Naive thymus-derived CD8-positive, alpha-beta T cell (primary cell): ENCODE measurements at regions not wholly inside any gene's neighbourhood (a gene's known extent, or its start where the extent isn't known, plus 50 kb on each side); places are given as distances from the start of the nearest gene placed in this dataset.
"Not testable (repeated sequence)": the region's sequence is repeated elsewhere in the genome, so short reads cannot be mapped to it uniquely, and the experiment has no call there.

ENCODE experiments used
- ATAC-seq, 2 donors: fragments of 150-1000 bp; cut with Tn5 transposase in 1 of 2; sonication (Bioruptor Pico), chemical (Tn5 transposase) in 1 of 2; 1 replicate in 1 of 2; 2 replicates in 1 of 2; pipeline ENCODE4 v1.10.0; 2021; ENCODE audit warnings: mild to moderate bottlenecking in 2 of 2, moderate library complexity in 2 of 2
- POLR2A ChIA-PET: fragments of 350-600 bp; sonication (Branson Sonifier 250); formaldehyde crosslinking; loops from one replicate; lab custom pipeline; 2021; ENCODE audit warnings: antibody characterized with exemption; lab: Charles Lee
- DNase-seq, 10 donors: peaks; one replicate each; pipeline versions ENCODE4 v3.0.0 to v3.0.0-alpha.2; 2020 to 2022
- H3K27ac Mint-ChIP-seq, 10 donors: one replicate each; pipeline ENCODE4 v1.8.0; 2020 to 2022; ENCODE audit warnings: mild to moderate bottlenecking in 10 of 10, mixed read lengths in 10 of 10, moderate library complexity in 4 of 10, inconsistent platforms in 1 of 10
- H3K27me3 Mint-ChIP-seq, 5 donors: one replicate each; pipeline ENCODE4 v1.8.0; 2021 to 2022; ENCODE audit warnings: mixed read lengths in 5 of 5
- H3K36me3 Mint-ChIP-seq, 3 donors: one replicate each; pipeline ENCODE4 v1.8.0; 2020 to 2022; ENCODE audit warnings: mixed read lengths in 3 of 3, mild to moderate bottlenecking in 2 of 3, inconsistent platforms in 1 of 3
- H3K4me1 Mint-ChIP-seq, 4 donors: one replicate each; pipeline ENCODE4 v1.8.0; 2021 to 2022; ENCODE audit warnings: mixed read lengths in 4 of 4
- H3K4me3 Mint-ChIP-seq, 10 donors: one replicate each; pipeline ENCODE4 v1.8.0; 2020 to 2022; ENCODE audit warnings: mild to moderate bottlenecking in 10 of 10, mixed read lengths in 10 of 10, moderate library complexity in 6 of 10, inconsistent platforms in 1 of 10
- H3K9me3 Mint-ChIP-seq, 9 donors: one replicate each; pipeline ENCODE4 v1.8.0; 2020 to 2022; ENCODE audit warnings: mixed read lengths in 9 of 9, mild to moderate bottlenecking in 3 of 9, inconsistent platforms in 1 of 9, moderate library complexity in 1 of 9

GRCh38 chr2:216987252-216987821, 127.5 kb upstream of the TNP1 start:
- DNase-seq (no peak), ATAC-seq (no peak)
- Mint-ChIP-seq H3K27me3 (peaks cover 8 to 27% (median 11%) of the 10 kb centered on the region in 5 donors), H3K4me1 (no peaks in the 10 kb centered on the region), H3K9me3 (no peaks in the 10 kb centered on the region), H3K36me3 (peaks cover 0 to 3% (median 0%) of the 10 kb centered on the region in 3 donors), H3K4me3 (no peak overlapping the region), H3K27ac (no peak overlapping the region)
- POLR2A ChIA-PET, result no interaction called here

GRCh38 chr2:216985658-216986141, 125.8 kb upstream of the TNP1 start:
- POLR2A ChIA-PET, result no interaction called here
- H3K27me3 Mint-ChIP-seq, result peaks cover 6 to 30% (median 17%) of the 10 kb centered on the region in 5 donors
- no peak overlapping the region for H3K4me3 Mint-ChIP-seq
- peaks cover 0 to 5% (median 0%) of the 10 kb centered on the region in 9 donors for H3K9me3 Mint-ChIP-seq
- DNase-seq (no peak), ATAC-seq (no peak)
- no peaks in the 10 kb centered on the region for H3K4me1 Mint-ChIP-seq
- no peak overlapping the region for H3K27ac Mint-ChIP-seq
- peaks cover 0 to 3% (median 0%) of the 10 kb centered on the region in 3 donors for H3K36me3 Mint-ChIP-seq

GRCh38 chr2:216984937-216985336, 125.1 kb upstream of the TNP1 start:
- H3K4me3 Mint-ChIP-seq, result no peak overlapping the region
- POLR2A ChIA-PET, result no interaction called here
- H3K36me3 Mint-ChIP-seq, result peaks cover 0 to 4% (median 0%) of the 10 kb centered on the region in 3 donors
- peaks cover 0 to 12% (median under 1%) of the 10 kb centered on the region in 9 donors for H3K9me3 Mint-ChIP-seq
- H3K4me1 Mint-ChIP-seq, result no peaks in the 10 kb centered on the region
- ATAC-seq, result no peak
- no peak for DNase-seq
- peaks cover 6 to 36% (median 17%) of the 10 kb centered on the region in 5 donors for H3K27me3 Mint-ChIP-seq
- H3K27ac Mint-ChIP-seq, result no peak overlapping the region

GRCh38 chr2:216981951-216982350, 122.1 kb upstream of the TNP1 start:
- H3K27ac Mint-ChIP-seq, H3K36me3 Mint-ChIP-seq, H3K4me1 Mint-ChIP-seq, H3K4me3 Mint-ChIP-seq, ATAC-seq, DNase-seq, POLR2A ChIA-PET: not testable (repeated sequence)
- H3K27me3 Mint-ChIP-seq, result peaks cover 7 to 46% (median 15%) of the 10 kb centered on the region in 5 donors
- peaks cover 0 to 21% (median 4%) of the 10 kb centered on the region in 9 donors for H3K9me3 Mint-ChIP-seq

- DNase-seq, H3K4me1 Mint-ChIP-seq, H3K27ac Mint-ChIP-seq, ATAC-seq, POLR2A ChIA-PET, H3K36me3 Mint-ChIP-seq, H3K4me3 Mint-ChIP-seq: not testable (repeated sequence)
- peaks cover 4 to 46% (median 15%) of the 10 kb centered on the region in 5 donors for H3K27me3 Mint-ChIP-seq
- peaks cover 0 to 21% (median 4%) of the 10 kb centered on the region in 9 donors for H3K9me3 Mint-ChIP-seq
Measured at GRCh38 chr2:216980510-216980909, 120.6 kb upstream of the TNP1 start.

GRCh38 chr2:216974321-216975302, 114.7 kb upstream of the TNP1 start:
- DNase-seq, result no peak
- H3K27ac Mint-ChIP-seq, result no peak overlapping the region
- no peaks in the 10 kb centered on the region for H3K4me1 Mint-ChIP-seq
- H3K27me3 Mint-ChIP-seq, result peaks cover 0 to 7% (median 0%) of the 10 kb centered on the region in 5 donors
- H3K36me3 Mint-ChIP-seq, result peaks cover 0 to 2% (median 0%) of the 10 kb centered on the region in 3 donors
- H3K9me3 Mint-ChIP-seq, result peaks cover 0 to 14% (median 0%) of the 10 kb centered on the region in 9 donors
- ATAC-seq, result no peak
- POLR2A ChIA-PET, result no interaction called here
- H3K4me3 Mint-ChIP-seq, result no peak overlapping the region

- DNase-seq (no peak), ATAC-seq (no peak)
- H3K36me3 Mint-ChIP-seq, result no peaks in the 10 kb centered on the region
- no peak overlapping the region for H3K27ac Mint-ChIP-seq
- POLR2A ChIA-PET, result no interaction called here
- no peaks in the 10 kb centered on the region for H3K9me3 Mint-ChIP-seq
- peaks cover 2 to 20% (median 6%) of the 10 kb centered on the region in 5 donors for H3K27me3 Mint-ChIP-seq
- no peaks in the 10 kb centered on the region for H3K4me1 Mint-ChIP-seq
- no peak overlapping the region for H3K4me3 Mint-ChIP-seq
Measured at GRCh38 chr2:216971593-216971992, 111.7 kb upstream of the TNP1 start.

- POLR2A ChIA-PET, result no interaction called here
- Mint-ChIP-seq H3K27me3 (peaks cover 2 to 20% (median 6%) of the 10 kb centered on the region in 5 donors), H3K36me3 (no peaks in the 10 kb centered on the region), H3K4me1 (no peaks in the 10 kb centered on the region), H3K9me3 (no peaks in the 10 kb centered on the region), H3K27ac (no peak overlapping the region), H3K4me3 (no peak overlapping the region)
- DNase-seq, result no peak
- no peak for ATAC-seq
Measured at GRCh38 chr2:216970359-216970915, 110.6 kb upstream of the TNP1 start.

GRCh38 chr2:216967889-216968288, 108.0 kb upstream of the TNP1 start:
- no peaks in the 10 kb centered on the region for H3K4me1 Mint-ChIP-seq
- H3K27ac Mint-ChIP-seq, result peak overlapping the region in 1 of 10 donors; percentile 40
- H3K36me3 Mint-ChIP-seq, result no peaks in the 10 kb centered on the region
- POLR2A ChIA-PET, result no interaction called here
- ATAC-seq, result no peak
- no peak for DNase-seq
- no peaks in the 10 kb centered on the region for H3K9me3 Mint-ChIP-seq
- H3K27me3 Mint-ChIP-seq, result peaks cover 2 to 20% (median 6%) of the 10 kb centered on the region in 5 donors
- no peak overlapping the region for H3K4me3 Mint-ChIP-seq

- no peaks in the 10 kb centered on the region for H3K36me3 Mint-ChIP-seq
- DNase-seq (no peak), ATAC-seq (no peak)
- H3K27ac Mint-ChIP-seq, result no peak overlapping the region
- POLR2A ChIA-PET, result no interaction called here
- H3K27me3 Mint-ChIP-seq, result peaks cover 0 to 3% (median 0%) of the 10 kb centered on the region in 5 donors
- no peak overlapping the region for H3K4me3 Mint-ChIP-seq
- H3K4me1 Mint-ChIP-seq, result no peaks in the 10 kb centered on the region
- H3K9me3 Mint-ChIP-seq, result no peaks in the 10 kb centered on the region
Measured at GRCh38 chr2:216960671-216961268, 100.9 kb upstream of the TNP1 start.

- POLR2A ChIA-PET, result no interaction called here
- H3K4me3 Mint-ChIP-seq, result no peak overlapping the region
- no peaks in the 10 kb centered on the region for H3K36me3 Mint-ChIP-seq
- no peak overlapping the region for H3K27ac Mint-ChIP-seq
- H3K27me3 Mint-ChIP-seq, result peaks cover 0 to 5% (median 2%) of the 10 kb centered on the region in 5 donors
- ATAC-seq, result no peak
- no peaks in the 10 kb centered on the region for H3K4me1 Mint-ChIP-seq
- H3K9me3 Mint-ChIP-seq, result peaks cover 0 to 3% (median 0%) of the 10 kb centered on the region in 9 donors
- DNase-seq, result no peak
Measured at GRCh38 chr2:216959433-216959832, 99.6 kb upstream of the TNP1 start.

- DNase-seq, result no peak
- Mint-ChIP-seq H3K4me1 (no peaks in the 10 kb centered on the region), H3K27ac (no peak overlapping the region), H3K9me3 (peaks cover 0 to 21% (median 12%) of the 10 kb centered on the region in 9 donors), H3K27me3 (peaks cover 3 to 14% (median 6%) of the 10 kb centered on the region in 5 donors), H3K36me3 (peaks cover 0 to 10% (median 0%) of the 10 kb centered on the region in 3 donors), H3K4me3 (no peak overlapping the region)
- POLR2A ChIA-PET, result no interaction called here
- ATAC-seq, result no peak
Measured at GRCh38 chr2:216956820-216957493, 97.1 kb upstream of the TNP1 start.
